Thyroid gland (tissue), 4 donors: ENCODE measurements at regions not wholly inside any gene's neighbourhood (a gene's known extent, or its start where the extent isn't known, plus 50 kb on each side); places are given as distances from the start of the nearest gene placed in this dataset.

ENCODE experiments used
- DNase-seq, 2 donors: peaks; one replicate each; pipeline ENCODE4 v3.0.0-alpha.2; 2019
- H3K27ac ChIP-seq, 3 donors: fragments of 200-600 bp; sonication (generic); 1 replicate in 2 of 3; 2 replicates in 1 of 3; pipeline ENCODE4 v1.5.1; 2016 to 2019; ENCODE audit warnings: mild to moderate bottlenecking in 1 of 3, moderate library complexity in 1 of 3
- H3K27me3 ChIP-seq: fragments of 200-600 bp; sonication (generic); one replicate; pipeline ENCODE4 v1.5.1; 2019
- H3K36me3 ChIP-seq, 2 donors: fragments of 200-600 bp; sonication (generic); one replicate each; pipeline ENCODE4 v1.5.1; 2016 to 2019
- H3K4me1 ChIP-seq, 2 donors: fragments of 200-600 bp; sonication (generic); one replicate each; pipeline ENCODE4 v1.5.1; 2017 to 2019
- H3K4me3 ChIP-seq, 3 donors: fragments of 200-600 bp; sonication (generic); replicated peaks in 1 of 3; 1 replicate in 2 of 3; 2 replicates in 1 of 3; pipeline ENCODE4 v1.5.1; 2016; ENCODE audit warnings: mild to moderate bottlenecking in 1 of 3
- H3K9me3 ChIP-seq: fragments of 200-600 bp; sonication (generic); one replicate; pipeline ENCODE4 v1.5.1; 2017
- CTCF ChIP-seq, 6 experiments: fragments of 200-600 bp in 3 of 6; fragments of 450-650 bp in 3 of 6; sonication (generic) in 3 of 6; IDR thresholded peaks; one replicate each; pipeline ENCODE4 v1.5.1; 2016 to 2019; ENCODE audit warnings: antibody characterized with exemption in 6 of 6, mild to moderate bottlenecking in 2 of 6, inconsistent platforms in 1 of 6, moderate library complexity in 1 of 6
- POLR2A ChIP-seq, 2 donors: fragments of 450-650 bp; IDR thresholded peaks; one replicate each; pipeline ENCODE4 v1.6.1; 2017; ENCODE audit warnings: antibody characterized with exemption in 2 of 2, mild to moderate bottlenecking in 2 of 2, moderate library complexity in 1 of 2
- WGBS, 2 donors: methylation state at CpG; one replicate each; pipeline ENCODE4 v1.1.5; 2017; 5-methylcytosine and 5-hydroxymethylcytosine counted together
- intact Hi-C: fragments of 100-400 bp; cut with DNase I; formaldehyde crosslinking; loops from one replicate; pipeline ENCODE4 v1.15.1; 2023

GRCh38 chr2:158893026-158893425 lies 75.4 kb upstream of the TANC1 start:
- DNase-seq, result peak; percentile 20 to 25
- Histone ChIP-seq H3K4me3 (no peak overlapping the region), H3K27me3 (no peaks in the 10 kb centered on the region), H3K27ac (no peak overlapping the region), H3K4me1 (peaks cover 0 to 16% of the 10 kb centered on the region in 2 donors), H3K36me3 (no peaks in the 10 kb centered on the region), H3K9me3 (no peaks in the 10 kb centered on the region)
- WGBS, 2 donors, result 44 to 48% methylated on average over 7 to 8 of the region's 8 CpGs
- intact Hi-C loops, result no loop called here
- TF ChIP-seq CTCF (IDR thresholded peaks at IDR 0.05) (no peak), POLR2A (IDR thresholded peaks at IDR 0.05) (no peak)

GRCh38 chr2:158893474-158893873 lies 75.0 kb upstream of the TANC1 start:
- TF ChIP-seq CTCF (IDR thresholded peaks at IDR 0.05) (no peak), POLR2A (IDR thresholded peaks at IDR 0.05) (no peak)
- Histone ChIP-seq H3K9me3 (no peaks in the 10 kb centered on the region), H3K4me1 (peaks cover 0 to 16% of the 10 kb centered on the region in 2 donors), H3K36me3 (no peaks in the 10 kb centered on the region), H3K4me3 (no peak overlapping the region), H3K27me3 (no peaks in the 10 kb centered on the region), H3K27ac (no peak overlapping the region)
- 55 to 81% methylated on average over 2 of the region's 2 CpGs for WGBS, 2 donors
- no peak for DNase-seq
- intact Hi-C loops, result no loop called here

GRCh38 chr2:158894078-158894477 lies 74.4 kb upstream of the TANC1 start:
- intact Hi-C loops, result no loop called here
- Histone ChIP-seq H3K9me3 (no peaks in the 10 kb centered on the region), H3K4me1 (peaks cover 0 to 16% of the 10 kb centered on the region in 2 donors), H3K36me3 (no peaks in the 10 kb centered on the region), H3K4me3 (no peak overlapping the region), H3K27me3 (no peaks in the 10 kb centered on the region), H3K27ac (no peak overlapping the region)
- TF ChIP-seq CTCF (IDR thresholded peaks at IDR 0.05) (no peak), POLR2A (IDR thresholded peaks at IDR 0.05) (no peak)
- no peak for DNase-seq
- 83 to 85% methylated on average over 5 of the region's 5 CpGs for WGBS, 2 donors

- H3K9me3 ChIP-seq, result no peaks in the 10 kb centered on the region
- DNase-seq, result no peak
- no peaks in the 10 kb centered on the region for H3K27me3 ChIP-seq
- H3K4me3 ChIP-seq, result no peak overlapping the region
- TF ChIP-seq CTCF (IDR thresholded peaks at IDR 0.05) (no peak), POLR2A (IDR thresholded peaks at IDR 0.05) (no peak)
- H3K4me1 ChIP-seq, result peaks cover 0 to 16% of the 10 kb centered on the region in 2 donors
- no peak overlapping the region for H3K27ac ChIP-seq
- no peaks in the 10 kb centered on the region for H3K36me3 ChIP-seq
- intact Hi-C loops, result no loop called here
- WGBS, 2 donors, result 78 to 88% methylated on average over 4 of the region's 4 CpGs
These were observed 73.9 kb upstream of the TANC1 start for GRCh38 chr2:158894572-158894971.

- Histone ChIP-seq H3K27ac (no peak overlapping the region), H3K4me1 (no peaks in the 10 kb centered on the region), H3K27me3 (no peaks in the 10 kb centered on the region), H3K4me3 (no peak overlapping the region), H3K36me3 (no peaks in the 10 kb centered on the region), H3K9me3 (no peaks in the 10 kb centered on the region)
- intact Hi-C loops, result loop anchor here (5.0 kb wide), 1 partner anchor 222 kb away; no protein-coding TSS in a partner anchor
- DNase-seq, result no peak
- TF ChIP-seq CTCF (IDR thresholded peaks at IDR 0.05) (no peak), POLR2A (IDR thresholded peaks at IDR 0.05) (no peak)
- WGBS, 2 donors, result 79 to 96% methylated on average over 8 of the region's 8 CpGs
These were observed 68.1 kb upstream of the TANC1 start for GRCh38 chr2:158900345-158900744.
